Loucy (cell line): ENCODE measurements at regions not wholly inside any gene's neighbourhood (a gene's known extent, or its start where the extent isn't known, plus 50 kb on each side); places are given as distances from the start of the nearest gene placed in this dataset.

ENCODE experiments used
- EZH2phosphoT487 ChIP-seq: fragments of 200-600 bp; IDR thresholded peaks from 2 replicates; pipeline ENCODE4 v1.6.1; 2018; ENCODE audit warnings: antibody characterized with exemption, mild to moderate bottlenecking, moderate library complexity, borderline replicate concordance
- TF ChIP-seq, protein P1 (sequence below): fragments of 200-600 bp; sonication (generic); conservative IDR thresholded peaks from 2 replicates; pipeline ENCODE4 v1.5.1; 2014; ENCODE audit warnings: mild to moderate bottlenecking, antibody characterized with exemption, low read length

DNA sequence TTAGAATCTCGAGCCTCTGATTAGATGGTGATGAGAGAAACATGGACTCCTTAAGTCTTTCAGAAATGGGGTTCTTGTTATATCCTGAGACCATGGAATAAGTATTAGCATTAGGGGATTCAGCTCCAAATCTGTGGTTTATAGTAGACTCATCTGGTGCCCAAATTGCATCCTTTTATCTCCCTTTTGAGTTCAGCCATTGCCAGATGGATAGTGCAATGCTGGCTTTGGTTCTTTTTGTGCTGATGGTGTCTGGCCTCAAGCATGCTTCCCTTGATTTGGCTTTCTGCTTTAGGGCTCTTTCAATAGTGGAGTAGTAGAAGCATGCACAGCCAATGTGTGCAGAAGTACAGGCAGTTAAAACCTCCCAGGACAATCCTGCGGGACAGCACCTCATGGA is 306.4 kb downstream of the TSN start:
- TF ChIP-seq, protein P1, sequence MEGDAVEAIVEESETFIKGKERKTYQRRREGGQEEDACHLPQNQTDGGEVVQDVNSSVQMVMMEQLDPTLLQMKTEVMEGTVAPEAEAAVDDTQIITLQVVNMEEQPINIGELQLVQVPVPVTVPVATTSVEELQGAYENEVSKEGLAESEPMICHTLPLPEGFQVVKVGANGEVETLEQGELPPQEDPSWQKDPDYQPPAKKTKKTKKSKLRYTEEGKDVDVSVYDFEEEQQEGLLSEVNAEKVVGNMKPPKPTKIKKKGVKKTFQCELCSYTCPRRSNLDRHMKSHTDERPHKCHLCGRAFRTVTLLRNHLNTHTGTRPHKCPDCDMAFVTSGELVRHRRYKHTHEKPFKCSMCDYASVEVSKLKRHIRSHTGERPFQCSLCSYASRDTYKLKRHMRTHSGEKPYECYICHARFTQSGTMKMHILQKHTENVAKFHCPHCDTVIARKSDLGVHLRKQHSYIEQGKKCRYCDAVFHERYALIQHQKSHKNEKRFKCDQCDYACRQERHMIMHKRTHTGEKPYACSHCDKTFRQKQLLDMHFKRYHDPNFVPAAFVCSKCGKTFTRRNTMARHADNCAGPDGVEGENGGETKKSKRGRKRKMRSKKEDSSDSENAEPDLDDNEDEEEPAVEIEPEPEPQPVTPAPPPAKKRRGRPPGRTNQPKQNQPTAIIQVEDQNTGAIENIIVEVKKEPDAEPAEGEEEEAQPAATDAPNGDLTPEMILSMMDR, result no peak
- no peak for TF ChIP-seq EZH2phosphoT487
